ENCODE measurements at regions not wholly inside any gene's neighbourhood (a gene's known extent, or its start where the extent isn't known, plus 50 kb on each side); places are given as distances from the start of the nearest gene placed in this dataset.

- in situ Hi-C loops (cut with HindIII; ENCODE audit: low sequenced_read_pairs): no loop called here
These were observed 121.6 kb downstream of the SP3 start for GRCh38 chr2:173843526-173843925.

GRCh38 chr2:173851141-173851641 lies 114.0 kb downstream of the SP3 start:
- in situ Hi-C loops (cut with HindIII; ENCODE audit: low sequenced_read_pairs): no loop called here

GRCh38 chr2:173854141-173854540 lies 111.0 kb downstream of the SP3 start:
- in situ Hi-C loops (cut with HindIII; ENCODE audit: low sequenced_read_pairs): no loop called here

DNA sequence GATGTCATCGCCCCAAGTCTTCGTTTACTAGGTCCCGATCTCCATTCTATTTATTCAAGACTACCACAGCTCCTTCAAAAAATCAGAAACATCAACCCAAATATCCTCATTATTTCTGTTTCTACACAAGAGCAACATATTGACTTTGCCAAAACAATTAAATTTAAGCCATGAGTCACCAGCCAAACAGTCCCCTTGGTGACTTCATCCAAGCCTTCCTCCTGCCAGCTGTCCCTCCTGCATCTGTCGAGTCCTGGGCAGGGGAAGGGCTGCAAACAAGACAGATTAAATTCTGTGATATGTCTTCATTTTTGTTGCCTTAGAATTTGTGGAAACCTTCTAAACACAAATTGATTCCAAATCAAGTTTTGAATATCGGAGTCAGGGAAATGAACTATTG lies 110.3 kb downstream of the SP3 start:
- in situ Hi-C loops (cut with HindIII; ENCODE audit: low sequenced_read_pairs): no loop called here

DNA sequence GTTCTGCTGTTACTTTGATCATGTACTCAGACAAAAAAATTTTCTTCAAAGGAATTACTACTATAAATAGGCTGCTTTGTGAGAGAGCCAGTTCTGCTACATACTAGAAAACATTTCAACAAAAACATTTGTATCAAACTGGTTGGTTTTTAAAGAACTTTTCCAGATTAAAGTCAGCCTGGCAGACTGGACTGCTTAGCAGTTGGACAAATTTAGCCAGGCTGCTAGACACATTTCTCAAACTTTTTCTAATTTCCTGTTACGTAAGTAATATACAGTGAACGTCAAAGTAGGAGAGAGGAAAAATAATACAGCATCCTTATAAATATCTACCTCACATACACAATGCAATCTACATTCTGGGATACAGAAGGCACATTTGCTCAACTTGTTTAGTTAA lies 109.5 kb downstream of the SP3 start:
- in situ Hi-C loops (cut with HindIII; ENCODE audit: low sequenced_read_pairs): no loop called here

Measured in endothelial cell of hepatic sinusoid (primary cell).